Neural cell (in vitro differentiated cells): ENCODE measurements at regions not wholly inside any gene's neighbourhood (a gene's known extent, or its start where the extent isn't known, plus 50 kb on each side); places are given as distances from the start of the nearest gene placed in this dataset.

Experiments
- H2AFZ ChIP-seq: fragments of 200-600, 300-800 bp; sonication (generic), shearing (Covaris generic); 2 replicates; pipeline ENCODE4 v1.6.0; 2014; ENCODE audit warnings: low read depth, mild to moderate bottlenecking, antibody characterized with exemption, low read length, moderate library complexity
- H3F3A ChIP-seq: fragments of 200-600 bp; shearing (Covaris generic); 2 replicates; pipeline ENCODE4 v1.6.1; 2016; ENCODE audit warnings: mild to moderate bottlenecking, moderate library complexity, mixed read lengths, antibody characterized with exemption, low read length; ENCODE audit not compliant: insufficient read depth, poor library complexity, severe bottlenecking
- H3K27ac ChIP-seq: fragments of 200-600, 300-800 bp; sonication (generic), shearing (Covaris generic); 2 replicates; pipeline ENCODE4 v1.5.1; 2014; ENCODE audit warnings: mild to moderate bottlenecking, low read length, moderate library complexity
- H3K27me3 ChIP-seq: fragments of 300-800, 200-600 bp; sonication (generic), shearing (Covaris generic); 2 replicates; pipeline ENCODE4 v1.6.0; 2014; ENCODE audit warnings: mild to moderate bottlenecking, low read depth, low read length, moderate library complexity; ENCODE audit not compliant: insufficient read depth
- H3K36me3 ChIP-seq: fragments of 300-800, 200-600 bp; sonication (generic), shearing (Covaris generic); 2 replicates; pipeline ENCODE4 v1.5.1; 2014; ENCODE audit warnings: mild to moderate bottlenecking, antibody characterized with exemption, low read length, moderate library complexity; ENCODE audit not compliant: insufficient read depth
- H3K4me2 ChIP-seq: fragments of 300-800, 200-600 bp; sonication (generic), shearing (Covaris generic); 2 replicates; pipeline ENCODE4 v1.6.0; 2014; ENCODE audit warnings: mild to moderate bottlenecking, low read length
- H3K4me3 ChIP-seq: fragments of 300-800, 200-600 bp; sonication (generic), shearing (Covaris generic); 2 replicates; pipeline ENCODE4 v1.5.1; 2014; ENCODE audit warnings: mild to moderate bottlenecking, low read length, moderate library complexity
- H3K79me2 ChIP-seq: fragments of 200-600 bp; shearing (Covaris generic); replicated peaks from 2 replicates; pipeline ENCODE4 v1.6.0; 2014; ENCODE audit warnings: mild to moderate bottlenecking, low read length, moderate library complexity; ENCODE audit not compliant: insufficient read depth
- H3K9ac ChIP-seq: fragments of 300-800, 200-600 bp; sonication (generic), shearing (Covaris generic); 2 replicates; pipeline ENCODE4 v1.6.1; 2016; ENCODE audit warnings: mild to moderate bottlenecking, low read length, mixed read lengths
- H3K9me2 ChIP-seq: fragments of 200-600 bp; shearing (Covaris generic); 2 replicates; pipeline ENCODE4 v1.6.1; 2016; ENCODE audit warnings: mild to moderate bottlenecking, low read length, mixed read lengths; ENCODE audit not compliant: insufficient read depth
- H3K9me3 ChIP-seq: fragments of 200-600, 300-800 bp; sonication (generic), shearing (Covaris generic); 2 replicates; pipeline ENCODE4 v1.6.1; 2016; ENCODE audit warnings: mild to moderate bottlenecking, mixed run types, low read length, moderate library complexity, mixed read lengths
- H4K20me1 ChIP-seq: fragments of 200-600 bp; shearing (Covaris generic); 2 replicates; pipeline ENCODE4 v1.6.1; 2016; ENCODE audit warnings: mild to moderate bottlenecking, mixed run types; ENCODE audit not compliant: insufficient read depth
- EP300 ChIP-seq: fragments of 450-650 bp; conservative IDR thresholded peaks from 2 replicates; pipeline ENCODE4 v1.6.1; 2014; ENCODE audit warnings: antibody characterized with exemption, mild to moderate bottlenecking, moderate library complexity; ENCODE audit not compliant: poor library complexity, severe bottlenecking
- EZH2 ChIP-seq: fragments of 200-600, 300-800 bp; shearing (Covaris generic), sonication (generic); IDR thresholded peaks from 2 replicates; pipeline ENCODE4 v1.6.1; 2014; ENCODE audit warnings: antibody characterized with exemption, low read length, borderline replicate concordance, mild to moderate bottlenecking; ENCODE audit not compliant: insufficient read depth, poor library complexity, severe bottlenecking
- MXI1 ChIP-seq: fragments of 450-650 bp; conservative IDR thresholded peaks from 2 replicates; pipeline ENCODE4 v1.6.1; 2014; ENCODE audit warnings: antibody characterized with exemption, mild to moderate bottlenecking; ENCODE audit not compliant: poor library complexity, severe bottlenecking
- POLR2AphosphoS5 ChIP-seq: IDR thresholded peaks from 2 replicates; pipeline ENCODE4 v1.6.1; 2012
- RAD21 ChIP-seq: fragments of 450-650 bp; conservative IDR thresholded peaks from 2 replicates; pipeline ENCODE4 v1.6.1; 2014; ENCODE audit warnings: antibody characterized with exemption, mild to moderate bottlenecking, moderate library complexity
- SMC3 ChIP-seq: fragments of 450-650 bp; conservative IDR thresholded peaks from 2 replicates; pipeline ENCODE4 v1.6.1; 2014; ENCODE audit warnings: antibody characterized with exemption, mild to moderate bottlenecking, moderate library complexity; ENCODE audit not compliant: poor library complexity
- TAF1 ChIP-seq: IDR thresholded peaks from 2 replicates; pipeline ENCODE4 v1.6.1; 2012; ENCODE audit warnings: low read depth
- TF ChIP-seq, protein P1 (sequence below): fragments of 450-650 bp; IDR thresholded peaks from 2 replicates; pipeline ENCODE4 v1.5.1; 2014; ENCODE audit warnings: antibody characterized with exemption, mild to moderate bottlenecking, moderate library complexity; ENCODE audit not compliant: poor library complexity, severe bottlenecking
- TF ChIP-seq, protein P2 (sequence below): IDR thresholded peaks from 2 replicates; pipeline ENCODE4 v1.6.1; 2012; ENCODE audit warnings: borderline replicate concordance

DNA sequence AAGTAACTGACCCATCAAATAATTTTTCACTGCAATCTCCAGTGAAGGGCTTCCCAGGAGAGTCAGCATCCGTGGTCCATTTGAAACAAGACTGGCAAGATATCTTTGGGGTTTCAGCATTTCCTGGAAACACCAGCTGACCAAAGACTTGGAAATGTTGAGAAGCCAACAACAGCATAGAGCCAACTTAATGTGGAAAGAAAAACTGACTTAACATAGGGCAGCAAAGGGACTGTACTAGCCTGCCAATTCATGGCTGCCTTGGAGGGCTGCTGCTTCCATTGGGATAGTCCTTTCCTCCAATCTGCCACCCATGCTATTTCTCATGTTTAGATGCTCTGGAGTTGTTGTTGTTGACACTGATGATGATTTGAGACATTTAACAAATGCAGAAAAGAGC is 76.5 kb upstream of the SPDL1 start:
- Histone ChIP-seq H2AFZ (no peak overlapping the region), H3K9me2 (no peaks in the 10 kb centered on the region), H3K9me3 (no peaks in the 10 kb centered on the region), H3K9ac (no peak overlapping the region), H3K27ac (no peak overlapping the region), H4K20me1 (no peaks in the 10 kb centered on the region), H3K36me3 (no peaks in the 10 kb centered on the region), H3K27me3 (no peaks in the 10 kb centered on the region), H3K79me2 (no peaks in the 10 kb centered on the region), H3F3A (no peaks in the 10 kb centered on the region), H3K4me3 (no peak overlapping the region), H3K4me2 (no peak overlapping the region)
- TF ChIP-seq EZH2 (no peak), TAF1 (no peak), RAD21 (no peak), EP300 (no peak), POLR2AphosphoS5 (no peak), SMC3 (no peak)
- TF ChIP-seq, protein P1, sequence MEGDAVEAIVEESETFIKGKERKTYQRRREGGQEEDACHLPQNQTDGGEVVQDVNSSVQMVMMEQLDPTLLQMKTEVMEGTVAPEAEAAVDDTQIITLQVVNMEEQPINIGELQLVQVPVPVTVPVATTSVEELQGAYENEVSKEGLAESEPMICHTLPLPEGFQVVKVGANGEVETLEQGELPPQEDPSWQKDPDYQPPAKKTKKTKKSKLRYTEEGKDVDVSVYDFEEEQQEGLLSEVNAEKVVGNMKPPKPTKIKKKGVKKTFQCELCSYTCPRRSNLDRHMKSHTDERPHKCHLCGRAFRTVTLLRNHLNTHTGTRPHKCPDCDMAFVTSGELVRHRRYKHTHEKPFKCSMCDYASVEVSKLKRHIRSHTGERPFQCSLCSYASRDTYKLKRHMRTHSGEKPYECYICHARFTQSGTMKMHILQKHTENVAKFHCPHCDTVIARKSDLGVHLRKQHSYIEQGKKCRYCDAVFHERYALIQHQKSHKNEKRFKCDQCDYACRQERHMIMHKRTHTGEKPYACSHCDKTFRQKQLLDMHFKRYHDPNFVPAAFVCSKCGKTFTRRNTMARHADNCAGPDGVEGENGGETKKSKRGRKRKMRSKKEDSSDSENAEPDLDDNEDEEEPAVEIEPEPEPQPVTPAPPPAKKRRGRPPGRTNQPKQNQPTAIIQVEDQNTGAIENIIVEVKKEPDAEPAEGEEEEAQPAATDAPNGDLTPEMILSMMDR = no peak
- TF ChIP-seq, protein P2, sequence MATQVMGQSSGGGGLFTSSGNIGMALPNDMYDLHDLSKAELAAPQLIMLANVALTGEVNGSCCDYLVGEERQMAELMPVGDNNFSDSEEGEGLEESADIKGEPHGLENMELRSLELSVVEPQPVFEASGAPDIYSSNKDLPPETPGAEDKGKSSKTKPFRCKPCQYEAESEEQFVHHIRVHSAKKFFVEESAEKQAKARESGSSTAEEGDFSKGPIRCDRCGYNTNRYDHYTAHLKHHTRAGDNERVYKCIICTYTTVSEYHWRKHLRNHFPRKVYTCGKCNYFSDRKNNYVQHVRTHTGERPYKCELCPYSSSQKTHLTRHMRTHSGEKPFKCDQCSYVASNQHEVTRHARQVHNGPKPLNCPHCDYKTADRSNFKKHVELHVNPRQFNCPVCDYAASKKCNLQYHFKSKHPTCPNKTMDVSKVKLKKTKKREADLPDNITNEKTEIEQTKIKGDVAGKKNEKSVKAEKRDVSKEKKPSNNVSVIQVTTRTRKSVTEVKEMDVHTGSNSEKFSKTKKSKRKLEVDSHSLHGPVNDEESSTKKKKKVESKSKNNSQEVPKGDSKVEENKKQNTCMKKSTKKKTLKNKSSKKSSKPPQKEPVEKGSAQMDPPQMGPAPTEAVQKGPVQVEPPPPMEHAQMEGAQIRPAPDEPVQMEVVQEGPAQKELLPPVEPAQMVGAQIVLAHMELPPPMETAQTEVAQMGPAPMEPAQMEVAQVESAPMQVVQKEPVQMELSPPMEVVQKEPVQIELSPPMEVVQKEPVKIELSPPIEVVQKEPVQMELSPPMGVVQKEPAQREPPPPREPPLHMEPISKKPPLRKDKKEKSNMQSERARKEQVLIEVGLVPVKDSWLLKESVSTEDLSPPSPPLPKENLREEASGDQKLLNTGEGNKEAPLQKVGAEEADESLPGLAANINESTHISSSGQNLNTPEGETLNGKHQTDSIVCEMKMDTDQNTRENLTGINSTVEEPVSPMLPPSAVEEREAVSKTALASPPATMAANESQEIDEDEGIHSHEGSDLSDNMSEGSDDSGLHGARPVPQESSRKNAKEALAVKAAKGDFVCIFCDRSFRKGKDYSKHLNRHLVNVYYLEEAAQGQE = no peak

DNA sequence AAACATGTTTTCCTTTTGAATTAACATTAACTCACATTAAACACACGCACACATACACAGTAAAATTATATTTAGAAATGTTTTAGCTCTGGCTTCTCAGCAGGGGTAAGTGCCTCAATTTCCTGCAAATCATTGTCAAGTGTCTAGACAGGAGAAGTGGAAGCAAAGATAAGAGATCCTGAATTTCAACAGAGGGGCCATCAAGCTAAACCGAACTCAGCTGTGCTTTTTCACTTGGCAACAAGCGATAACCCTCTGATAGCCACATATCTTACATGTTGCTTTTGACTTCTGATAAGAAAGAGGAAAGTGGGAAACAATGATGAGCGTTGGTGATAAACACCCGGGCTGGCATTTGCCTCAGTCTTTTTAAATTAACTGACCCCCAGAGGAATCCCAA is 79.7 kb upstream of the SPDL1 start:
- Histone ChIP-seq H3K9ac (no peak overlapping the region), H3K36me3 (no peaks in the 10 kb centered on the region), H3K27me3 (no peaks in the 10 kb centered on the region), H3F3A (no peaks in the 10 kb centered on the region), H2AFZ (no peak overlapping the region), H3K9me2 (no peaks in the 10 kb centered on the region), H4K20me1 (no peaks in the 10 kb centered on the region), H3K4me2 (no peak overlapping the region), H3K79me2 (no peaks in the 10 kb centered on the region), H3K9me3 (no peaks in the 10 kb centered on the region), H3K4me3 (no peak overlapping the region), H3K27ac (no peak overlapping the region)
- TF ChIP-seq, protein P1 = no peak
- TF ChIP-seq, protein P2 = no peak
- TF ChIP-seq TAF1 (no peak), RAD21 (no peak), EZH2 (no peak), EP300 (no peak), POLR2AphosphoS5 (no peak), MXI1 (no peak), SMC3 (no peak)
